GM18502 (cell line): ENCODE measurements at regions not wholly inside any gene's neighbourhood (a gene's known extent, or its start where the extent isn't known, plus 50 kb on each side); places are given as distances from the start of the nearest gene placed in this dataset.
"Not testable (repeated sequence)": the region's sequence is repeated elsewhere in the genome, so short reads cannot be mapped to it uniquely, and the experiment has no call there.

Experiments
- ATAC-seq: cut with Tn5 transposase; IDR thresholded peaks from one replicate; pipeline ENCODE4 v1.9.1; 2021; ENCODE audit warnings: mild to moderate bottlenecking; ENCODE audit not compliant: unreplicated experiment, poor library complexity

- not testable (repeated sequence) for ATAC-seq
Observed at GRCh38 chr11:39311888-39312287, 2147.6 kb downstream of the LRRC4C start.

GRCh38 chr11:39304586-39304985, 2154.9 kb downstream of the LRRC4C start:
- ATAC-seq = no peak

- ATAC-seq = no peak
Observed at GRCh38 chr11:39294648-39295047, 2164.8 kb downstream of the LRRC4C start.

GRCh38 chr11:39288011-39288410, 2171.4 kb downstream of the LRRC4C start:
- ATAC-seq = no peak

- ATAC-seq = no peak
Observed at GRCh38 chr11:39268176-39268690, 2191.2 kb downstream of the LRRC4C start.

GRCh38 chr11:39255648-39256047, 2203.8 kb downstream of the LRRC4C start:
- no peak for ATAC-seq

DNA sequence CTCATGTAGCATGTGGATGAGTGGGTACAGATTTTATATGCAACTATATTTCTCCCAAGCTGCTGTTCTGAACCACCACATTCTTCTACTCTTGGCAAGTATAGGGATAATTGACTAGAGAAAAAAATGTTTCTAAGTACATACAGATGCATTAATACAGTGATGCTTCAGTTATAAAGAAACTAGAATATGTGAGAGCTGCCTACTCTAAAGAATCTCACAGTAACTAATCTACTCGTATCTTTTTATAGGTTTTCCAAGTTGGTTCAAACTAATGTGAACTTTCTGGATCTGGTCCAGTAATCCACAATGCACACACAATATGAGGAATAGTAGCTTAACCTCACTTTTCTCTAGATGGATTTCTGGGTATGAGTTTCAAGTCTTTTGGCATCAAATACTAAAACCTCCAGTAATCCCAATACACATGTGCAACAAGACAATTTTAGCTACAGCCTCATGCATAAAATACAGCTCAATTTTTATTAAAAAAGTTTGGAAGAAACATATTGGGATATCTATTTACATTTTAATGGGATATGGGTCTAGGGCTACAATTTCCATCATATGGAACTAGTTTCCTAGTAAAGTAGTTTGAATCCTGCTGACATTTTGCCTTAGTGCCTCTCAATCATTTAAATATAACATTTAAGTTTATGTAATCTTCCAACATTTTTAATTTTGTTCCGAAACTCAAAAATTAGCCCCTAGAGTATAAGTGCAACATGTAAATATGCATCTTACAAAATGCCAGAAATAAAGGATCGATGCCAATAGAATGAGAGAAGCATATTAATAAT, 2209.7 kb downstream of the LRRC4C start:
- ATAC-seq = no peak

DNA sequence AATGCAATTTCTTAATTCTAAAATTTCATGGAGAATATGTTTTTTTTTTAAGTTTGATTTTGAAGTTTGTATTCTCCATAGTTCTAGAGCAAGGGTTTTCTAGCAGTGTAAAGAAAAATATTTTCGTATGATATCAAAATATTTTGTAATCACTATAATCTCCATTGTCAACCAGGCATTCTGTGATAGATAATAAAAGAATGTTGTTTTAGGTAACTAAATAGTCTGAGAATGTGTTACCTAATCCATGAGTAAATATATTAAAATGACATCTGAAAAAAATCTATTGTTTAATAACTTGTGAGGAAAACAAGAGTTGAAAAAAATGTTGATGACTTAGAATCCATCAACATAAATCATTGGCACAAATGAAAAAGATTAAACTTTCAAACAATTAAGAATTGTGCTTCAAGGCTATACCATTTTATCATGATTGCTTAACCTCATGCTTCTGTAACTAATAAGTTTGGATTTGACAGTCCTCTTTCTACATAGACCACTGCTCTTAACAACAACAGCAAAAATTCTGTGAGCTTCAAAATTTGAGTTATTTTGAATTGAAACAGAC, 2211.8 kb downstream of the LRRC4C start:
- ATAC-seq = no peak

GRCh38 chr11:39239553-39239952, 2219.9 kb downstream of the LRRC4C start:
- ATAC-seq = no peak

DNA sequence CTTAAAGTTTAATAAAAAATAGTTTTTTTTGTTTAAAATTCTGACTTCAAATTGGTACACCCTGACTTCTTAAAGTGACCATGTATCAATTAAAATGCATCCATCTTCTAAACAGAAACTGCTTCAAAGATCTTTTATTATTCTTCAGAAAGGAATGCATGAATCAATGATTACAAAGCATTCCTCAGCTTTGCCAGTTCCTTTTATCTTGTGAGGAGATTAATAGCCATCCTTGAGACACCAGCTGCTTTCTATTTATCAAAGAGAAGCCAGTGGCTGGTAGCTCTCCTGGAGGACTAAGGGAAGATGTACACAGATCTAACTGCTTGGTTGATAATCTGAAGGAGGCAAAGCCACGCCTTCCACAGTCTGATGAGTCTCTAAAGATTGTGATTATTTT, 2222.5 kb downstream of the LRRC4C start:
- no peak for ATAC-seq

- ATAC-seq = no peak
Observed at GRCh38 chr11:39221550-39222138, 2237.8 kb downstream of the LRRC4C start.

DNA sequence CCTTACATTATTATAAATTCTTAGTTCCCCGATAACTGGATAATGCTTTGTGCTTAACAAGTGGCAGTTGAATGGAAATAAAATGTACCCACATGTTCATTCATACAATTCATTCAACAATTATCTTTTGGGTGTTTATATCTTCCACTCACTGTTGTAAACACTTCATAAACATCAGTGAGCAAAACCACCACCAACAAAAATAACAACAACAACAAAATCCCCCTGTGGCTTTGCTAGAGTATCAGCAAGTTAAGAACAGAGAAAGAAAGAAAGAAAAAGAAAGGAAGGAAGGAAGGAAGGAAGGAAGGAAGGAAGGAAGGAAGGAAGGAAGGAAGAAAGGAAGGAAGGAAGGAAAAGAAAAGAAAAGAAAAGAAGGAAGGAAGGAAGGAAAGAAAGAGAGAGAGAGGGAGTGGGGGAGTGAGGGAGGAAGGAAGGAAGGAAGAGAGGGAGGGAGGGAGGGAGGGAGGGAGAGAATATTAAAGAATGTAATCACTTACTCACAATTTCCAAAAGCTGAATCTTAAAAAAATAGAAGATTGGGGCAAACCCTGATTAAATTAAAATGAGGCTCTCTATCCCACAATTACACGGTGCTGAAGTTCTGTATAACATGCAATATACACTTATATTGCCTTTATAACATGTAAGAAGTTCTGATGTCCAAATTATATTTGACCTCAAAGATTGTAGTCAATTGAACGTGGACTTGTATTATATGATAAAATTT, 2238.8 kb downstream of the LRRC4C start:
- no peak for ATAC-seq

DNA sequence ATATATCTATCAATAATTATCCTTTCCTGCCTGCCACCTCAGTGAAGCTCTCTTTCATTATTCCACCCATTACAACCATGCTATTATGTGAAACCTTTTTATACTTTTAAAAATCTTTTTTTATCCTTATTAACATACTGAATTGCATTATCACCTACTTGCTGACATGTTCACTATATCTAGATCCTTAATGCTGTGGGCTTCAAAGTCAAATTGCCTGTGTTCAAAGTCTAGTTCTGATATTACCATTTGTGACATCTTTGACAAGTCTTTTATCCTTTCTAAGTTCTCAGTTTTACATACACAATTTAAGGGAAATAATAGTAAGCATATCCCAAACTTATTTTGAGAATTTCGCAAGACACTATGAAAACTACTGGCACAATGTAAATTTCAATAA, 2239.4 kb downstream of the LRRC4C start:
- no peak for ATAC-seq

GRCh38 chr11:39209981-39210380, 2249.5 kb downstream of the LRRC4C start:
- ATAC-seq = no peak

GRCh38 chr11:39205236-39205995, 2254.0 kb downstream of the LRRC4C start:
- ATAC-seq = no peak

DNA sequence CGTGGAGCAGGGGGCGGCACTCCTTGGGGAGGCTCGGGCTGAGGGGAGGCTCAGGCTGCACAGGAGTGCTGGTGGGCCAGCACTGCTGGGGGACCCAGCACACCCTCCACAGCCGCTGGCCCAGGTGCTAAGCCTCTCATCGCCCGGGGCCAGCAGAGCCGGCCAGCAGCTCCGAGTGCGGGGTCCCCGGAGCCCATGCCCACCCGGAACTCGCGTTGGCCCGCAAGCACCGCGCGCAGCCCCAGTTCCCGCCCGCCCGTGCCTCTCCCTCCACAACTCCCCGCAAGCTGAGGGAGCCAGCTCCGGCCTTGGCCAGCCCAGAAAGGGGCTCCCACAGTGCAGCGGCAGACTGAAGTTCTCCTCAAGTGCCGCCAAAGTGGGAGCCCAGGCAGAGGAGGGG, 2266.8 kb downstream of the LRRC4C start:
- no peak for ATAC-seq

DNA sequence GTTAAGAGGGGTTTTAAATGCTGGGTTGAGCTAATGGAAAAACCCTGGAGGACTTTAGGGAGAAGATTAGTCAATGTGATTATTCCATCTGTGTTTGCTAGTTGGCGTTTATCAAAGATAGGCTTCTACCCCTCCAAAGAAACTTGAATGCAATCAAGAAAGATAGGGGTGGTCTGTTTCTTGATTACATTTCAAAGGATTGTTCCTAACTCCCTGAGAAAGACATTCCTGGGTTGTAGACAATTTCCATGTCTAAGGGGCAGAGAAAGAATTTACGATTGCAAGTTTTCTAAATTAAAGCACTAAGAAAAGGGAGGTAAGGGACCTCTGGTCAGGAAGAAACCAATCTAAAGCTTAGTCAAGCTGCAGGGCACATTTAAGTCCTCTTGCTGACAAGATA, 2268.7 kb downstream of the LRRC4C start:
- no peak for ATAC-seq

GRCh38 chr11:39177678-39178077, 2281.8 kb downstream of the LRRC4C start:
- no peak for ATAC-seq

GRCh38 chr11:39174965-39175364, 2284.5 kb downstream of the LRRC4C start:
- ATAC-seq = no peak

- ATAC-seq = no peak
Observed at GRCh38 chr11:39174196-39174595, 2285.3 kb downstream of the LRRC4C start.
